HCT116 (cell line): ENCODE measurements at regions not wholly inside any gene's neighbourhood (a gene's known extent, or its start where the extent isn't known, plus 50 kb on each side); places are given as distances from the start of the nearest gene placed in this dataset.

Source experiments
- ATAC-seq: fragments of 200-7000 bp; cut with Tn5 transposase; 2 replicates; pipeline ENCODE4 v1.9.1; 2020; ENCODE audit warnings: mild to moderate bottlenecking, moderate library complexity
- BruUV-seq: library from RNA; stranded (reverse); fragments of 400-500 nt; replicated peaks from 2 replicates; lab custom pipeline; 2021; lab: Mats Ljungman, UMichigan
- CTCF ChIA-PET: fragments of 300-600 bp; sonication (Branson Sonifier 250); formaldehyde crosslinking; loops from one replicate; lab custom pipeline; 2021; ENCODE audit warnings: antibody characterized with exemption; lab: Charles Lee
- POLR2A ChIA-PET: fragments of 300-600, 350-600 bp; sonication (Branson Sonifier 250); formaldehyde crosslinking; loops from one replicate; lab custom pipeline; 2021; ENCODE audit warnings: antibody characterized with exemption; lab: Charles Lee
- RAD21 ChIA-PET, 2 experiments: fragments of 300-600 bp; sonication (Branson Sonifier 250); formaldehyde crosslinking; loops; one replicate each; lab custom pipeline; 2023; ENCODE audit warnings: low total read pairs in 2 of 2; ENCODE audit not compliant: uncharacterized antibody in 2 of 2, unreplicated experiment in 2 of 2, low non-redundant PET in 1 of 2; lab: Charles Lee
- DNase-seq: peaks from one replicate; pipeline ENCODE4 v3.0.0-alpha.2; 2010; ENCODE audit warnings: low read depth, low spot score
- H2AFZ ChIP-seq: fragments of 200-600 bp; shearing (Covaris generic), sonication (generic); 2 replicates; pipeline ENCODE4 v1.6.1; 2017; ENCODE audit warnings: low read depth, mixed run types, mixed read lengths, antibody characterized with exemption, low read length; ENCODE audit not compliant: poor library complexity, severe bottlenecking
- H3K27ac ChIP-seq: 2 replicates; pipeline ENCODE4 v1.5.1; 2012; ENCODE audit warnings: low read depth, low read length
- H3K27me3 ChIP-seq: fragments of 200-600 bp; sonication (generic); 2 replicates; pipeline ENCODE4 v1.6.1; 2016; ENCODE audit warnings: mixed run types, low read length, mixed read lengths; ENCODE audit not compliant: insufficient read depth
- H3K36me3 ChIP-seq, 2 experiments: fragments of 200-500 bp in 1 of 2; fragments of 200-600 bp in 1 of 2; sonication (Bioruptor generic) in 1 of 2; sonication (generic) in 1 of 2; 2 replicates each; pipeline versions ENCODE4 v1.5.1 to v1.6.1; 2014 to 2016; ENCODE audit warnings: low read length in 2 of 2, inconsistent platforms in 1 of 2, mixed read lengths in 1 of 2, mixed run types in 1 of 2; ENCODE audit not compliant: insufficient read depth in 2 of 2, control insufficient read depth in 1 of 2
- H3K4me1 ChIP-seq, 2 experiments: fragments of 200-600 bp in 1 of 2; sonication (generic) in 1 of 2; 2 replicates each; pipeline versions ENCODE4 v1.5.1 to v1.6.1; 2012 to 2017; ENCODE audit warnings: low read length in 2 of 2, inconsistent platforms in 1 of 2, mild to moderate bottlenecking in 1 of 2, mixed read lengths in 1 of 2, mixed run types in 1 of 2, moderate library complexity in 1 of 2; ENCODE audit not compliant: insufficient read depth in 2 of 2, control insufficient read depth in 1 of 2
- H3K4me2 ChIP-seq: fragments of 200-600 bp; sonication (generic); 2 replicates; pipeline ENCODE4 v1.6.1; 2017; ENCODE audit warnings: mixed run types, low read length, mixed read lengths
- H3K4me3 ChIP-seq, 2 experiments: fragments of 200-600 bp in 1 of 2; sonication (generic) in 1 of 2; replicated peaks in 1 of 2; 2 replicates each; pipeline ENCODE4 v1.5.1; 2011 to 2016; ENCODE audit warnings: low read length in 2 of 2, control low read depth in 1 of 2, low read depth in 1 of 2, mild to moderate bottlenecking in 1 of 2, mixed read lengths in 1 of 2, mixed run types in 1 of 2
- H3K79me2 ChIP-seq: fragments of 200-600 bp; sonication (generic); 2 replicates; pipeline ENCODE4 v1.6.1; 2017; ENCODE audit warnings: mild to moderate bottlenecking, mixed run types, low read length, moderate library complexity, mixed read lengths; ENCODE audit not compliant: insufficient read depth
- H3K9ac ChIP-seq: fragments of 200-600 bp; sonication (generic); 2 replicates; pipeline ENCODE4 v1.6.1; 2016; ENCODE audit warnings: low read length, mixed read lengths
- H3K9me2 ChIP-seq: fragments of 200-600 bp; sonication (generic), shearing (Covaris generic); 2 replicates; pipeline ENCODE4 v1.6.1; 2017; ENCODE audit warnings: mixed run types, mild to moderate bottlenecking, moderate library complexity; ENCODE audit not compliant: insufficient read depth
- H3K9me3 ChIP-seq, 2 experiments: fragments of 200-500 bp in 1 of 2; fragments of 200-600 bp in 1 of 2; sonication (Bioruptor generic) in 1 of 2; sonication (generic) in 1 of 2; 2 replicates each; pipeline ENCODE4 v1.6.1; 2014 to 2017; ENCODE audit warnings: low read length in 2 of 2, mixed read lengths in 2 of 2, inconsistent platforms in 1 of 2, low read depth in 1 of 2, mild to moderate bottlenecking in 1 of 2, mixed run types in 1 of 2, moderate library complexity in 1 of 2; ENCODE audit not compliant: control insufficient read depth in 1 of 2, insufficient read depth in 1 of 2
- H4K20me1 ChIP-seq: fragments of 200-600 bp; sonication (generic), shearing (Covaris generic); 2 replicates; pipeline ENCODE4 v1.6.1; 2017; ENCODE audit warnings: mixed run types, mild to moderate bottlenecking, moderate library complexity; ENCODE audit not compliant: insufficient read depth
- CBX3 ChIP-seq: IDR thresholded peaks from 2 replicates; pipeline ENCODE4 v1.6.1; 2012; ENCODE audit warnings: low read depth
- CEBPB ChIP-seq: IDR thresholded peaks from 2 replicates; pipeline ENCODE4 v1.6.1; 2012; ENCODE audit warnings: low read depth
- ELF1 ChIP-seq: IDR thresholded peaks from 2 replicates; pipeline ENCODE4 v1.6.1; 2012; ENCODE audit warnings: low read depth, borderline replicate concordance
- EZH2 ChIP-seq: fragments of 200-600 bp; sonication (generic); IDR thresholded peaks from 2 replicates; pipeline ENCODE4 v1.6.1; 2017; ENCODE audit warnings: antibody characterized with exemption, mixed run types
- POLR2A ChIP-seq: IDR thresholded peaks from 2 replicates; pipeline ENCODE4 v1.7.0; 2011; ENCODE audit warnings: borderline replicate concordance; ENCODE audit not compliant: insufficient read depth, insufficient read length; ENCODE audit errors: extremely low read depth
- POLR2AphosphoS5 ChIP-seq: IDR thresholded peaks from 2 replicates; pipeline ENCODE4 v1.6.1; 2011; ENCODE audit warnings: mild to moderate bottlenecking, low read depth, low read length, moderate library complexity
- RAD21 ChIP-seq: IDR thresholded peaks from 2 replicates; pipeline ENCODE4 v1.6.1; 2012; ENCODE audit warnings: low read depth, mild to moderate bottlenecking
- REST ChIP-seq: IDR thresholded peaks from 2 replicates; pipeline ENCODE4 v1.6.1; 2012; ENCODE audit warnings: low read depth
- SIN3A ChIP-seq: IDR thresholded peaks from 2 replicates; pipeline ENCODE4 v1.6.1; 2012; ENCODE audit warnings: low read depth
- SP1 ChIP-seq: IDR thresholded peaks from 2 replicates; pipeline ENCODE4 v1.6.1; 2012; ENCODE audit warnings: low read depth
- ZFX ChIP-seq: fragments of 450-650 bp; IDR thresholded peaks from 2 replicates; pipeline ENCODE4 v1.6.1; 2017
- ZNF274 ChIP-seq: fragments of 200-500 bp; sonication (Bioruptor generic); IDR thresholded peaks from 2 replicates; pipeline ENCODE4 v1.6.1; 2014; ENCODE audit warnings: mild to moderate bottlenecking, low read depth, low read length, inconsistent platforms
- intact Hi-C: fragments of 100-400 bp; cut with micrococcal nuclease; formaldehyde crosslinking; loops from 2 replicates; pipeline ENCODE4 v1.10.0; 2022
- TF ChIP-seq, protein P1 (sequence below): IDR thresholded peaks from 2 replicates; pipeline ENCODE4 v1.6.1; 2012

GRCh38 chr3:106372806-106373190, 504.0 kb upstream of the CBLB start:
- no peaks in the 10 kb centered on the region for H3K9me3 ChIP-seq

GRCh38 chr3:106376016-106376570, 507.3 kb upstream of the CBLB start:
- Histone ChIP-seq H3K9me3 (no peaks in the 10 kb centered on the region), H3K27ac (no peak overlapping the region), H4K20me1 (no peaks in the 10 kb centered on the region), H3K9me2 (no peaks in the 10 kb centered on the region), H3K9ac (no peak overlapping the region), H3K4me3 (no peak overlapping the region), H3K79me2 (no peaks in the 10 kb centered on the region), H3K27me3 (no peaks in the 10 kb centered on the region), H3K4me2 (no peak overlapping the region), H3K36me3 (no peaks in the 10 kb centered on the region), H2AFZ (no peak overlapping the region)
- ChIA-PET CTCF (no interaction called here), RAD21 (no interaction called here), POLR2A (no interaction called here)
- intact Hi-C loops = no loop called here
- TF ChIP-seq SP1 (no peak), REST (no peak)
- TF ChIP-seq, protein P1, sequence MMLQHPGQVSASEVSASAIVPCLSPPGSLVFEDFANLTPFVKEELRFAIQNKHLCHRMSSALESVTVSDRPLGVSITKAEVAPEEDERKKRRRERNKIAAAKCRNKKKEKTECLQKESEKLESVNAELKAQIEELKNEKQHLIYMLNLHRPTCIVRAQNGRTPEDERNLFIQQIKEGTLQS = no peak
- TF ChIP-seq, all 23 proteins: peak for 0
- ATAC-seq (no peak), DNase-seq (no peak)
- BruUV-seq = no TSS peak
- no peaks in the 10 kb centered on the region for H3K4me1 ChIP-seq

More at GRCh38 chr3:106372806-106373190, 504.0 kb upstream of the CBLB start:
- no TSS peak for BruUV-seq
- Histone ChIP-seq H3K27me3 (no peaks in the 10 kb centered on the region), H4K20me1 (no peaks in the 10 kb centered on the region), H3K4me1 (no peaks in the 10 kb centered on the region), H3K79me2 (no peaks in the 10 kb centered on the region), H3K9me2 (no peaks in the 10 kb centered on the region), H3K36me3 (no peaks in the 10 kb centered on the region), H3K4me2 (no peak overlapping the region), H3K4me3 (no peak overlapping the region), H3K9ac (no peak overlapping the region), H2AFZ (no peak overlapping the region), H3K27ac (no peak overlapping the region)
- TF ChIP-seq POLR2A (no peak), ZNF274 (no peak), SIN3A (no peak), SP1 (no peak), CEBPB (no peak), CBX3 (no peak), ZFX (no peak), POLR2AphosphoS5 (no peak), EZH2 (no peak), RAD21 (no peak), ELF1 (no peak)
- intact Hi-C loops = no loop called here
- DNase-seq (no peak), ATAC-seq (no peak)
- ChIA-PET CTCF (no interaction called here), POLR2A (no interaction called here), RAD21 (no interaction called here)
